ENCODE measurements at regions not wholly inside any gene's neighbourhood (a gene's known extent, or its start where the extent isn't known, plus 50 kb on each side); places are given as distances from the start of the nearest gene placed in this dataset.
A peak's percentile ranks its signal among the peaks of the same experiment; 100 is the strongest.

DNA sequence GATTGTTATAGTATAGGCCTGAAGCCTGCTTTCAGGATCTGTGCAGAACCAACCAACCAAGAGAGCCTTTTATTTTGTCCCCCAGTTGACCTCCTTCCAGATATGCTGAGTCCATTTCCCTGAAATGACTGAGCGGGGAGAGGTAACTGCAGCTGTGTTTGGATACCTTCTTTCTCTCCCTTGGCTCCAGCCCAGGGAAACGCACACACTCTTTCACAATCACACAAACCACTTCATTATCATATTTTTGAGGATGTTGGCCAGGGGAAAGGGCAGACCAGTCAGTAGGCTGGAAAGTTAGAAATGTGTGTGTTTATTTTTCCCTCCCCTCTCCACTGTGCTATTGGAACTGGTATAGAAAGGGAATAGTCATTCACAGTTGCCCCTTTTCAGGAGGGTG, 417.7 kb upstream of the TBL1XR1 start (continued):
- TF ChIP-seq, protein P1, sequence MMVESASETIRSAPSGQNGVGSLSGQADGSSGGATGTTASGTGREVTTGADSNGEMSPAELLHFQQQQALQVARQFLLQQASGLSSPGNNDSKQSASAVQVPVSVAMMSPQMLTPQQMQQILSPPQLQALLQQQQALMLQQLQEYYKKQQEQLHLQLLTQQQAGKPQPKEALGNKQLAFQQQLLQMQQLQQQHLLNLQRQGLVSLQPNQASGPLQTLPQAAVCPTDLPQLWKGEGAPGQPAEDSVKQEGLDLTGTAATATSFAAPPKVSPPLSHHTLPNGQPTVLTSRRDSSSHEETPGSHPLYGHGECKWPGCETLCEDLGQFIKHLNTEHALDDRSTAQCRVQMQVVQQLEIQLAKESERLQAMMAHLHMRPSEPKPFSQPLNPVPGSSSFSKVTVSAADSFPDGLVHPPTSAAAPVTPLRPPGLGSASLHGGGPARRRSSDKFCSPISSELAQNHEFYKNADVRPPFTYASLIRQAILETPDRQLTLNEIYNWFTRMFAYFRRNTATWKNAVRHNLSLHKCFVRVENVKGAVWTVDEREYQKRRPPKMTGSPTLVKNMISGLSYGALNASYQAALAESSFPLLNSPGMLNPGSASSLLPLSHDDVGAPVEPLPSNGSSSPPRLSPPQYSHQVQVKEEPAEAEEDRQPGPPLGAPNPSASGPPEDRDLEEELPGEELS (CRISPR knock-in tag; IDR thresholded peaks at IDR 0.05): peak; percentile 86
- 0 out of 2 replicates have a peak, but pooled peaks have one; percentile 32 for TF ChIP-seq ESRRA (CRISPR knock-in tag; IDR thresholded peaks at IDR 0.05; ENCODE audit: low read depth)
- TF ChIP-seq TAF15 (IDR thresholded peaks at IDR 0.05; ENCODE audit: low read depth, low read length, poor library complexity, severe bottlenecking): no peak
- TF ChIP-seq, protein P2, sequence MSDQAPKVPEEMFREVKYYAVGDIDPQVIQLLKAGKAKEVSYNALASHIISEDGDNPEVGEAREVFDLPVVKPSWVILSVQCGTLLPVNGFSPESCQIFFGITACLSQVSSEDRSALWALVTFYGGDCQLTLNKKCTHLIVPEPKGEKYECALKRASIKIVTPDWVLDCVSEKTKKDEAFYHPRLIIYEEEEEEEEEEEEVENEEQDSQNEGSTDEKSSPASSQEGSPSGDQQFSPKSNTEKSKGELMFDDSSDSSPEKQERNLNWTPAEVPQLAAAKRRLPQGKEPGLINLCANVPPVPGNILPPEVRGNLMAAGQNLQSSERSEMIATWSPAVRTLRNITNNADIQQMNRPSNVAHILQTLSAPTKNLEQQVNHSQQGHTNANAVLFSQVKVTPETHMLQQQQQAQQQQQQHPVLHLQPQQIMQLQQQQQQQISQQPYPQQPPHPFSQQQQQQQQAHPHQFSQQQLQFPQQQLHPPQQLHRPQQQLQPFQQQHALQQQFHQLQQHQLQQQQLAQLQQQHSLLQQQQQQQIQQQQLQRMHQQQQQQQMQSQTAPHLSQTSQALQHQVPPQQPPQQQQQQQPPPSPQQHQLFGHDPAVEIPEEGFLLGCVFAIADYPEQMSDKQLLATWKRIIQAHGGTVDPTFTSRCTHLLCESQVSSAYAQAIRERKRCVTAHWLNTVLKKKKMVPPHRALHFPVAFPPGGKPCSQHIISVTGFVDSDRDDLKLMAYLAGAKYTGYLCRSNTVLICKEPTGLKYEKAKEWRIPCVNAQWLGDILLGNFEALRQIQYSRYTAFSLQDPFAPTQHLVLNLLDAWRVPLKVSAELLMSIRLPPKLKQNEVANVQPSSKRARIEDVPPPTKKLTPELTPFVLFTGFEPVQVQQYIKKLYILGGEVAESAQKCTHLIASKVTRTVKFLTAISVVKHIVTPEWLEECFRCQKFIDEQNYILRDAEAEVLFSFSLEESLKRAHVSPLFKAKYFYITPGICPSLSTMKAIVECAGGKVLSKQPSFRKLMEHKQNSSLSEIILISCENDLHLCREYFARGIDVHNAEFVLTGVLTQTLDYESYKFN (CRISPR knock-in tag; conservative IDR thresholded peaks at IDR 0.05): peak; percentile 75
- no peak for TF ChIP-seq FOXA1 (IDR thresholded peaks at IDR 0.05)
- TF ChIP-seq FOXA1 (CRISPR knock-in tag; IDR thresholded peaks at IDR 0.05): peak; percentile 59
- TF ChIP-seq, protein P3, sequence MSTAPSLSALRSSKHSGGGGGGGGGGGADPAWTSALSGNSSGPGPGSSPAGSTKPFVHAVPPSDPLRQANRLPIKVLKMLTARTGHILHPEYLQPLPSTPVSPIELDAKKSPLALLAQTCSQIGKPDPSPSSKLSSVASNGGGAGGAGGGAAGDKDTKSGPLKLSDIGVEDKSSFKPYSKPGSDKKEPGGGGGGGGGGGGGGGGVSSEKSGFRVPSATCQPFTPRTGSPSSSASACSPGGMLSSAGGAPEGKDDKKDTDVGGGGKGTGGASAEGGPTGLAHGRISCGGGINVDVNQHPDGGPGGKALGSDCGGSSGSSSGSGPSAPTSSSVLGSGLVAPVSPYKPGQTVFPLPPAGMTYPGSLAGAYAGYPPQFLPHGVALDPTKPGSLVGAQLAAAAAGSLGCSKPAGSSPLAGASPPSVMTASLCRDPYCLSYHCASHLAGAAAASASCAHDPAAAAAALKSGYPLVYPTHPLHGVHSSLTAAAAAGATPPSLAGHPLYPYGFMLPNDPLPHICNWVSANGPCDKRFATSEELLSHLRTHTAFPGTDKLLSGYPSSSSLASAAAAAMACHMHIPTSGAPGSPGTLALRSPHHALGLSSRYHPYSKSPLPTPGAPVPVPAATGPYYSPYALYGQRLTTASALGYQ (CRISPR knock-in tag; IDR thresholded peaks at IDR 0.05): peak; percentile 53; the same call in 1 of the 2 replicates
- TF ChIP-seq POGZ (CRISPR knock-in tag; IDR thresholded peaks at IDR 0.05): peak; percentile 65
- TF ChIP-seq TARDBP (CRISPR knock-in tag; IDR thresholded peaks at IDR 0.05): peak; percentile 70; the same call in 1 of the 2 replicates
- TF ChIP-seq THAP11 (CRISPR knock-in tag; IDR thresholded peaks at IDR 0.05): peak; percentile 24; the same call in 1 of the 2 replicates
- TF ChIP-seq, protein P4, sequence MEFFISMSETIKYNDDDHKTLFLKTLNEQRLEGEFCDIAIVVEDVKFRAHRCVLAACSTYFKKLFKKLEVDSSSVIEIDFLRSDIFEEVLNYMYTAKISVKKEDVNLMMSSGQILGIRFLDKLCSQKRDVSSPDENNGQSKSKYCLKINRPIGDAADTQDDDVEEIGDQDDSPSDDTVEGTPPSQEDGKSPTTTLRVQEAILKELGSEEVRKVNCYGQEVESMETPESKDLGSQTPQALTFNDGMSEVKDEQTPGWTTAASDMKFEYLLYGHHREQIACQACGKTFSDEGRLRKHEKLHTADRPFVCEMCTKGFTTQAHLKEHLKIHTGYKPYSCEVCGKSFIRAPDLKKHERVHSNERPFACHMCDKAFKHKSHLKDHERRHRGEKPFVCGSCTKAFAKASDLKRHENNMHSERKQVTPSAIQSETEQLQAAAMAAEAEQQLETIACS (CRISPR knock-in tag; IDR thresholded peaks at IDR 0.05): no peak
- no peak for TF ChIP-seq ZNF768 (CRISPR knock-in tag; IDR thresholded peaks at IDR 0.05)
- TF ChIP-seq ZNF337 (CRISPR knock-in tag; IDR thresholded peaks at IDR 0.05; ENCODE audit: borderline replicate concordance, low read depth): no peak
- peak; percentile 87; the same call in 1 of the 2 replicates for TF ChIP-seq RXRA (CRISPR knock-in tag; IDR thresholded peaks at IDR 0.05)
- no peak for TF ChIP-seq ZSCAN20 (CRISPR knock-in tag; IDR thresholded peaks at IDR 0.05; ENCODE audit: borderline replicate concordance)
- peak; percentile 79; the same call in 1 of the 2 replicates for TF ChIP-seq SOX5 (CRISPR knock-in tag; IDR thresholded peaks at IDR 0.05; ENCODE audit: borderline replicate concordance)
- peak; percentile 36; the same call in 1 of the 2 replicates for TF ChIP-seq YEATS2 (CRISPR knock-in tag; IDR thresholded peaks at IDR 0.05; ENCODE audit: borderline replicate concordance)
- TF ChIP-seq ZNF329 (CRISPR knock-in tag; IDR thresholded peaks at IDR 0.05; ENCODE audit: low read depth): no peak
- peak; percentile 64; the same call in 1 of the 2 replicates for TF ChIP-seq ISL2 (CRISPR knock-in tag; IDR thresholded peaks at IDR 0.05)
- peak; percentile 36; the same call in 1 of the 2 replicates for TF ChIP-seq ZNF614 (CRISPR knock-in tag; IDR thresholded peaks at IDR 0.05; ENCODE audit: borderline replicate concordance)
- TF ChIP-seq, protein P5, sequence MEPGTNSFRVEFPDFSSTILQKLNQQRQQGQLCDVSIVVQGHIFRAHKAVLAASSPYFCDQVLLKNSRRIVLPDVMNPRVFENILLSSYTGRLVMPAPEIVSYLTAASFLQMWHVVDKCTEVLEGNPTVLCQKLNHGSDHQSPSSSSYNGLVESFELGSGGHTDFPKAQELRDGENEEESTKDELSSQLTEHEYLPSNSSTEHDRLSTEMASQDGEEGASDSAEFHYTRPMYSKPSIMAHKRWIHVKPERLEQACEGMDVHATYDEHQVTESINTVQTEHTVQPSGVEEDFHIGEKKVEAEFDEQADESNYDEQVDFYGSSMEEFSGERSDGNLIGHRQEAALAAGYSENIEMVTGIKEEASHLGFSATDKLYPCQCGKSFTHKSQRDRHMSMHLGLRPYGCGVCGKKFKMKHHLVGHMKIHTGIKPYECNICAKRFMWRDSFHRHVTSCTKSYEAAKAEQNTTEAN (CRISPR knock-in tag; conservative IDR thresholded peaks at IDR 0.05): 0 out of 2 replicates have a peak, but pooled peaks have one; percentile 50
- TF ChIP-seq PHF21A (CRISPR knock-in tag; IDR thresholded peaks at IDR 0.05): peak; percentile 67; the same call in 1 of the 2 replicates
